HG02973 (cell line): ENCODE measurements at regions not wholly inside any gene's neighbourhood (a gene's known extent, or its start where the extent isn't known, plus 50 kb on each side); places are given as distances from the start of the nearest gene placed in this dataset.
"Not testable (repeated sequence)": the region's sequence is repeated elsewhere in the genome, so short reads cannot be mapped to it uniquely, and the experiment has no call there.

Source experiments
- ATAC-seq: cut with Tn5 transposase; IDR thresholded peaks from one replicate; pipeline ENCODE4 v1.9.1; 2021; ENCODE audit warnings: moderate library complexity; ENCODE audit not compliant: unreplicated experiment

- no peak for ATAC-seq
These were observed 350.5 kb upstream of the PDE3A start for GRCh38 chr12:20017802-20018201.

GRCh38 chr12:20018406-20018805, 349.9 kb upstream of the PDE3A start:
- ATAC-seq: no peak

GRCh38 chr12:20024194-20024593, 344.1 kb upstream of the PDE3A start:
- no peak for ATAC-seq

GRCh38 chr12:20028033-20028432, 340.3 kb upstream of the PDE3A start:
- ATAC-seq: no peak

- no peak for ATAC-seq
These were observed 337.5 kb upstream of the PDE3A start for GRCh38 chr12:20030826-20031225.

GRCh38 chr12:20039562-20039961, 328.8 kb upstream of the PDE3A start:
- ATAC-seq: no peak

- no peak for ATAC-seq
These were observed 328.2 kb upstream of the PDE3A start for GRCh38 chr12:20040184-20040583.

- ATAC-seq: no peak
These were observed 327.5 kb upstream of the PDE3A start for GRCh38 chr12:20040831-20041230.

GRCh38 chr12:20044351-20044750, 324.0 kb upstream of the PDE3A start:
- no peak for ATAC-seq

- no peak for ATAC-seq
These were observed 323.5 kb upstream of the PDE3A start for GRCh38 chr12:20044846-20045245.

- no peak for ATAC-seq
These were observed 320.4 kb upstream of the PDE3A start for GRCh38 chr12:20047901-20048300.

- no peak for ATAC-seq
These were observed 318.1 kb upstream of the PDE3A start for GRCh38 chr12:20050221-20050620.

- ATAC-seq: no peak
These were observed 314.6 kb upstream of the PDE3A start for GRCh38 chr12:20053782-20054181.

GRCh38 chr12:20055856-20056255, 312.5 kb upstream of the PDE3A start:
- no peak for ATAC-seq

GRCh38 chr12:20057398-20057797, 310.9 kb upstream of the PDE3A start:
- ATAC-seq: no peak

GRCh38 chr12:20063116-20063515, 305.2 kb upstream of the PDE3A start:
- ATAC-seq: no peak

GRCh38 chr12:20077618-20078017, 290.7 kb upstream of the PDE3A start:
- ATAC-seq: no peak

- no peak for ATAC-seq
These were observed 279.3 kb upstream of the PDE3A start for GRCh38 chr12:20089077-20089476.

- not testable (repeated sequence) for ATAC-seq
These were observed 275.0 kb upstream of the PDE3A start for GRCh38 chr12:20093190-20093810.

- ATAC-seq: no peak
These were observed 271.9 kb upstream of the PDE3A start for GRCh38 chr12:20096430-20096829.

GRCh38 chr12:20097626-20098025, 270.7 kb upstream of the PDE3A start:
- no peak for ATAC-seq

GRCh38 chr12:20099395-20100183, 268.7 kb upstream of the PDE3A start:
- ATAC-seq: no peak

GRCh38 chr12:20101046-20101445, 267.3 kb upstream of the PDE3A start:
- no peak for ATAC-seq
